ENCODE measurements at regions not wholly inside any gene's neighbourhood (a gene's known extent, or its start where the extent isn't known, plus 50 kb on each side); places are given as distances from the start of the nearest gene placed in this dataset.
A peak's percentile ranks its signal among the peaks of the same experiment; 100 is the strongest.

GRCh38 chr12:43267818-43268217 lies 284.2 kb downstream of the ADAMTS20 start:
- no peak overlapping the region for H3K18ac ChIP-seq (ENCODE audit: insufficient read length, low read depth, low read length)

More at GRCh38 chr12:43267818-43268217, 284.2 kb downstream of the ADAMTS20 start:
- H2BK120ac ChIP-seq (ENCODE audit: low read depth, low read length, poor library complexity, severe bottlenecking), result no peak overlapping the region
- H3K27ac Mint-ChIP-seq, result peak overlapping the region in 2 of 3 experiments; percentile 31 to 75; a peak in 2 of 7 replicates
- no peak overlapping the region for H3K9ac ChIP-seq (ENCODE audit: extremely low read depth, insufficient read length, low read length)
- no peak overlapping the region for H3K4me3 Mint-ChIP-seq
- no peak overlapping the region for H3K27ac ChIP-seq (ENCODE audit: insufficient read length, low read depth, low read length)
- H3K4me2 ChIP-seq (ENCODE audit: insufficient read depth, insufficient read length, low read length), result no peak overlapping the region
- H3K4ac ChIP-seq (ENCODE audit: low read depth, low read length), result no peak overlapping the region
- H3K23me2 ChIP-seq (ENCODE audit: insufficient read length, low read depth, low read length, poor library complexity, severe bottlenecking), result no peaks in the 10 kb centered on the region
- no peak overlapping the region for H4K91ac ChIP-seq (ENCODE audit: insufficient read length, low read depth, low read length)
- no peak overlapping the region for H4K5ac ChIP-seq (ENCODE audit: insufficient read length, low read depth, low read length)
- no peak overlapping the region for H3K56ac ChIP-seq (ENCODE audit: insufficient read length, low read depth, low read length)
- DNase-seq, result no peak
- no peaks in the 10 kb centered on the region for H3K27me3 Mint-ChIP-seq (ENCODE audit: low read depth)
- peaks cover 2% of the 10 kb centered on the region; the same call in 1 of the 2 replicates for H3K4me1 ChIP-seq (ENCODE audit: insufficient read depth, low read length)
- H2AFZ ChIP-seq (ENCODE audit: low read length), result no peak overlapping the region
- H3K9me3 Mint-ChIP-seq, result peaks cover 0 to 3% of the 10 kb centered on the region in 2 experiments; a peak in 1 of 5 replicates
- no peaks in the 10 kb centered on the region for H3K79me1 ChIP-seq (ENCODE audit: insufficient read depth, low read depth, low read length, poor library complexity, severe bottlenecking)
- H4K20me1 ChIP-seq (ENCODE audit: control insufficient read depth, insufficient read depth, insufficient read length), result no peaks in the 10 kb centered on the region
- H3T11ph ChIP-seq (ENCODE audit: low read length), result no peak overlapping the region
- H3K79me2 ChIP-seq (ENCODE audit: insufficient read depth, low read length), result no peaks in the 10 kb centered on the region
- H2BK20ac ChIP-seq (ENCODE audit: low read depth, low read length, poor library complexity, severe bottlenecking), result no peak overlapping the region
- H2AK5ac ChIP-seq (ENCODE audit: insufficient read length, low read length), result no peak overlapping the region
- H2BK15ac ChIP-seq (ENCODE audit: low read depth, low read length), result no peak overlapping the region
- no peak overlapping the region for H3K14ac ChIP-seq (ENCODE audit: insufficient read depth, low read length)
- WGBS (ENCODE audit: extremely low coverage, insufficient read length, low lambda C conversion rate), result no CpG with 5 or more reads among the region's 3 CpGs
- peaks cover 23 to 25% of the 10 kb centered on the region in 2 experiments for H3K4me1 Mint-ChIP-seq
- H3K27me3 ChIP-seq (ENCODE audit: insufficient read depth, low read length), result no peaks in the 10 kb centered on the region
- H2BK5ac ChIP-seq (ENCODE audit: insufficient read length, low read length), result no peak overlapping the region
- H2BK12ac ChIP-seq (ENCODE audit: insufficient read length, low read depth, low read length), result no peak overlapping the region
- peaks cover 2 to 5% (median 4%) of the 10 kb centered on the region in 3 experiments; a peak in 3 of 7 replicates for H3K36me3 Mint-ChIP-seq (ENCODE audit: insufficient read depth in 1 of 3, low read depth in 3 of 3)
- no peak overlapping the region for H3K23ac ChIP-seq (ENCODE audit: insufficient read length, low read depth, low read length)
- no peaks in the 10 kb centered on the region for H3K9me3 ChIP-seq (ENCODE audit: control insufficient read depth, low read depth, low read length)
- no peak overlapping the region for H4K8ac ChIP-seq (replicated peaks; ENCODE audit: insufficient read length, low read depth, low read length)
- TF ChIP-seq CTCF (conservative IDR thresholded peaks at IDR 0.05), result no peak
